Esophagus muscularis mucosa (tissue), 4 donors: ENCODE measurements at regions not wholly inside any gene's neighbourhood (a gene's known extent, or its start where the extent isn't known, plus 50 kb on each side); places are given as distances from the start of the nearest gene placed in this dataset.
"Not testable (repeated sequence)": the region's sequence is repeated elsewhere in the genome, so short reads cannot be mapped to it uniquely, and the experiment has no call there.

Experiments used
- DNase-seq: peaks from one replicate; pipeline ENCODE4 v3.0.0-alpha.2; 2017; ENCODE audit errors: extremely low spot score
- H3K27ac ChIP-seq, 4 donors: fragments of 200-600 bp; sonication (generic); replicated peaks in 1 of 4; 1 replicate in 3 of 4; 2 replicates in 1 of 4; pipeline ENCODE4 v1.5.1; 2016 to 2019; ENCODE audit warnings: mild to moderate bottlenecking in 1 of 4
- H3K27me3 ChIP-seq, 4 donors: fragments of 200-600 bp; sonication (generic); one replicate each; pipeline versions ENCODE4 v1.5.1 to v1.6.0; 2016 to 2019
- H3K36me3 ChIP-seq, 4 donors: fragments of 200-600 bp; sonication (generic); one replicate each; pipeline ENCODE4 v1.5.1; 2016 to 2019
- H3K4me1 ChIP-seq, 4 donors: fragments of 200-600 bp; sonication (generic); one replicate each; pipeline ENCODE4 v1.5.1; 2016 to 2019
- H3K4me3 ChIP-seq, 4 donors: fragments of 200-600 bp; sonication (generic); 1 replicate in 2 of 4; 2 replicates in 2 of 4; pipeline ENCODE4 v1.5.1; 2016 to 2019; ENCODE audit warnings: mild to moderate bottlenecking in 4 of 4, moderate library complexity in 1 of 4
- H3K9me3 ChIP-seq, 4 donors: fragments of 200-600 bp; sonication (generic); 1 replicate in 3 of 4; 2 replicates in 1 of 4; pipeline ENCODE4 v1.5.1; 2016 to 2019
- EP300 ChIP-seq: sonication (generic); formaldehyde crosslinking; IDR thresholded peaks from one replicate; pipeline ENCODE4 v1.6.1; 2017; ENCODE audit warnings: antibody characterized with exemption
- POLR2A ChIP-seq: fragments of 450-650 bp; IDR thresholded peaks from one replicate; pipeline ENCODE4 v1.6.1; 2017; ENCODE audit warnings: antibody characterized with exemption, moderate library complexity, mild to moderate bottlenecking, low read depth
- POLR2AphosphoS5 ChIP-seq, 2 donors: sonication (generic); formaldehyde crosslinking; IDR thresholded peaks; one replicate each; pipeline ENCODE4 v1.6.1; 2017; ENCODE audit warnings: antibody characterized with exemption in 2 of 2
- WGBS: methylation state at CpG from one replicate; pipeline ENCODE4 v1.1.5; 2018; 5-methylcytosine and 5-hydroxymethylcytosine counted together
- intact Hi-C: fragments of 100-400 bp; cut with DNase I; formaldehyde crosslinking; loops from one replicate; pipeline ENCODE4 v1.15.1; 2023
- TF ChIP-seq, protein P1 (sequence below), 3 experiments: fragments of 200-600 bp in 2 of 3; fragments of 450-650 bp in 1 of 3; sonication (generic) in 2 of 3; IDR thresholded peaks; one replicate each; pipeline ENCODE4 v1.5.1; 2017 to 2019; ENCODE audit warnings: antibody characterized with exemption in 3 of 3, mild to moderate bottlenecking in 2 of 3, moderate library complexity in 1 of 3

DNA sequence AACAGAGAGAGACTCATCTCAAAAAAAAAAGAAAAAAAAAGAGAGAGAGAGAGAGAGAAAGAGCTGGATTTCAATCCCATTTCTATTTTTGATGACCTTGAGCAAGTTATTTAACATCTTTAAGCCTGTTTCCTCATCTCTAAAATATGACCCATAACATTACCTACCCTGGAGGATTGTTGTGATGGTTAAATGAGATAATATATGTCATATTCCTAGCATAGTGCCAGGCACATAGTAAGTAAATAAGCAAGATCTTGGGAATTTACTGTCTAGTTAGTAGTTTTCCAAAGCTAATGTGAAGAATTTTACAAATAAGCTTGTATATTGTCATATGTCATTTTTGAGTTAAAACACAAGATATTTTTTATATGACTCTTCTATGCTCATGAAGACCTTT lies 236.5 kb downstream of the PHLDA1 start:
- no peaks in the 10 kb centered on the region for H3K36me3 ChIP-seq
- intact Hi-C loops, result no loop called here
- DNase-seq, result no peak
- no peak overlapping the region for H3K27ac ChIP-seq
- H3K27me3 ChIP-seq, result no peaks in the 10 kb centered on the region
- no peaks in the 10 kb centered on the region for H3K4me1 ChIP-seq
- H3K4me3 ChIP-seq, result no peak overlapping the region
- no peak for TF ChIP-seq POLR2AphosphoS5 (IDR thresholded peaks at IDR 0.05)
- TF ChIP-seq, protein P1, sequence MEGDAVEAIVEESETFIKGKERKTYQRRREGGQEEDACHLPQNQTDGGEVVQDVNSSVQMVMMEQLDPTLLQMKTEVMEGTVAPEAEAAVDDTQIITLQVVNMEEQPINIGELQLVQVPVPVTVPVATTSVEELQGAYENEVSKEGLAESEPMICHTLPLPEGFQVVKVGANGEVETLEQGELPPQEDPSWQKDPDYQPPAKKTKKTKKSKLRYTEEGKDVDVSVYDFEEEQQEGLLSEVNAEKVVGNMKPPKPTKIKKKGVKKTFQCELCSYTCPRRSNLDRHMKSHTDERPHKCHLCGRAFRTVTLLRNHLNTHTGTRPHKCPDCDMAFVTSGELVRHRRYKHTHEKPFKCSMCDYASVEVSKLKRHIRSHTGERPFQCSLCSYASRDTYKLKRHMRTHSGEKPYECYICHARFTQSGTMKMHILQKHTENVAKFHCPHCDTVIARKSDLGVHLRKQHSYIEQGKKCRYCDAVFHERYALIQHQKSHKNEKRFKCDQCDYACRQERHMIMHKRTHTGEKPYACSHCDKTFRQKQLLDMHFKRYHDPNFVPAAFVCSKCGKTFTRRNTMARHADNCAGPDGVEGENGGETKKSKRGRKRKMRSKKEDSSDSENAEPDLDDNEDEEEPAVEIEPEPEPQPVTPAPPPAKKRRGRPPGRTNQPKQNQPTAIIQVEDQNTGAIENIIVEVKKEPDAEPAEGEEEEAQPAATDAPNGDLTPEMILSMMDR (IDR thresholded peaks at IDR 0.05), result no peak
- TF ChIP-seq POLR2A, result no peak
- no peaks in the 10 kb centered on the region for H3K9me3 ChIP-seq

DNA sequence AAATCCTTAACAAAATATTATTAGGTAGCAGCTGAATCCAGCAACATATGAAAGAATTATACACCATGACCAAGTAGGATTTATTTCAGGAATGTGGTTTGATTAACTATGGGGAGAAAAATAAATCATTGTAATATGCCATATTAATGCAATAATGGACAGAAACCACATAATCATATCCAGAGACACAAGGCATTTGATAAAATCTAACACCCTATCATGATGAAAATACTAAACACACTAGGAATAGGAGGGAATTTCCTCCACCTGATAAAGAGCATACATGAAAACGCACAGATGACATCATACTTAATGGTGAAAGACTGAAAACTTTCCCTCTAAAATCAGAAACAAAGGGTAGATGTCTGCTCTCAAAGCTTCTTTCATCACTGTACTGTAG lies 238.9 kb downstream of the PHLDA1 start:
- DNase-seq, result no peak
- Histone ChIP-seq H3K27me3 (no peaks in the 10 kb centered on the region), H3K4me3 (no peak overlapping the region), H3K27ac (no peak overlapping the region), H3K36me3 (no peaks in the 10 kb centered on the region), H3K4me1 (no peaks in the 10 kb centered on the region), H3K9me3 (no peaks in the 10 kb centered on the region)
- TF ChIP-seq POLR2A, result no peak
- TF ChIP-seq POLR2AphosphoS5 (IDR thresholded peaks at IDR 0.05), result no peak
- no peak for TF ChIP-seq EP300
- TF ChIP-seq, protein P1 (IDR thresholded peaks at IDR 0.05), result no peak
- intact Hi-C loops, result no loop called here
- 0% methylated on average over 1 of the region's 1 CpG for WGBS

- Histone ChIP-seq H3K36me3 (no peaks in the 10 kb centered on the region), H3K27ac (no peak overlapping the region), H3K27me3 (no peaks in the 10 kb centered on the region), H3K4me3 (no peak overlapping the region), H3K4me1 (no peaks in the 10 kb centered on the region), H3K9me3 (no peaks in the 10 kb centered on the region)
- TF ChIP-seq POLR2AphosphoS5 (IDR thresholded peaks at IDR 0.05) (no peak), POLR2A (no peak), EP300 (no peak)
- intact Hi-C loops, result no loop called here
- no peak for DNase-seq
Observed at GRCh38 chr12:75790219-75790618, 241.4 kb downstream of the PHLDA1 start.

DNA sequence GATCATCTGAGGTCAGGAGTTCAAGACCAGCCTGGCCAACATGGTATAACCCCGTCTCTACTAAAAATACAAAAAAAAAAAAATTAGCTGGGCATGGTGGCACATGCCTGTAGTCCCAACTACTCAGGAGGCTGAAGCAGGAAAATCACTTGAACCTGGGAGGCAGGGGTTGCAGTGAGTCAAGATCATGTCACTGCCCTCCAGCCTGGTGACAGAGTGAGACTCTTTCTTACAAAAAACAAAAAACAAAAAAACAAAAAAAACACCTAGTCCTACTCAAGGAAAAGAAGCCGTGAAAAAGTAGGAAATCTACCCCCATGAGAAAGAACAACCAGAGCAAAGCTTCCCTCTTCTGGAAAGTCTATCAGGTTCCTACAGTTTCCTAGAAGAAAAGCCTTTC lies 244.4 kb downstream of the PHLDA1 start:
- H3K4me1 ChIP-seq, DNase-seq, H3K36me3 ChIP-seq, H3K4me3 ChIP-seq, intact Hi-C loops, H3K27ac ChIP-seq, H3K27me3 ChIP-seq, H3K9me3 ChIP-seq: not testable (repeated sequence)
- 98% methylated on average over 2 of the region's 2 CpGs for WGBS

GRCh38 chr12:75786070-75786469 lies 245.5 kb downstream of the PHLDA1 start:
- Histone ChIP-seq H3K9me3 (no peaks in the 10 kb centered on the region), H3K4me1 (peaks cover 6 to 9% (median 7%) of the 10 kb centered on the region in 4 donors), H3K27me3 (no peaks in the 10 kb centered on the region), H3K4me3 (no peak overlapping the region), H3K27ac (no peak overlapping the region), H3K36me3 (no peaks in the 10 kb centered on the region)
- no peak for DNase-seq
- WGBS, result 94% methylated on average over 3 of the region's 3 CpGs
- TF ChIP-seq POLR2AphosphoS5 (IDR thresholded peaks at IDR 0.05) (no peak), EP300 (no peak), POLR2A (no peak)
- TF ChIP-seq, protein P1 (IDR thresholded peaks at IDR 0.05), result no peak
- intact Hi-C loops, result no loop called here

DNA sequence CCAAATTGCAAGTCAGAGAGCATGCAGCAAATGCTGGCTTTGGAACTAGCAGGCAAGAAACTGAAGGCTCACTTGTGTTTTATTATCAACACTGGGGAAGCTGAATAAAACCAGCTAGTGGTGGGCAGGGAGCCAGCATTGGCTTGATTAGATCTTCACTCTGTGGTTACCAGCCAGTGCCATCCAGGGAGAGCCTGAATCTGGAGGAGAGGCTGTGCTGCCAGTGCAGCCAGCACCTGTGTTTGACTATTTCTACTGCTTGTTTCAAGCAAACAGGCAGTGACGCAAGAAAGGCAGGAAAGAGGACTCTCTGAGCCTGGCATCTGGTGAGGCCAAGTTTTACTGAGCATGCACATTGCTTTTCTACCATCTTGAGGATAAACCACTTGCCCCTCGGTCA lies 247.0 kb downstream of the PHLDA1 start:
- no peaks in the 10 kb centered on the region for H3K9me3 ChIP-seq
- no peak overlapping the region for H3K4me3 ChIP-seq
- H3K4me1 ChIP-seq, result peaks cover 6 to 11% (median 8%) of the 10 kb centered on the region in 4 donors
- no peaks in the 10 kb centered on the region for H3K36me3 ChIP-seq
- no peak overlapping the region for H3K27ac ChIP-seq
- intact Hi-C loops, result no loop called here
- no peaks in the 10 kb centered on the region for H3K27me3 ChIP-seq
- no peak for DNase-seq
- TF ChIP-seq EP300, result no peak
- no peak for TF ChIP-seq POLR2AphosphoS5 (IDR thresholded peaks at IDR 0.05)
- WGBS, result 73% methylated on average over 2 of the region's 2 CpGs
